GM18511 (cell line): ENCODE measurements at regions not wholly inside any gene's neighbourhood (a gene's known extent, or its start where the extent isn't known, plus 50 kb on each side); places are given as distances from the start of the nearest gene placed in this dataset.

Source experiments
- ATAC-seq: cut with Tn5 transposase; IDR thresholded peaks from one replicate; pipeline ENCODE4 v1.9.1; 2021; ENCODE audit warnings: mild to moderate bottlenecking, moderate library complexity; ENCODE audit not compliant: unreplicated experiment

GRCh38 chr4:59983852-59984251 lies 1216.3 kb upstream of the ADGRL3 start:
- ATAC-seq = no peak

- no peak for ATAC-seq
Measured at GRCh38 chr4:59987289-59987688, 1212.8 kb upstream of the ADGRL3 start.

- ATAC-seq = no peak
Measured at GRCh38 chr4:59994118-59994517, 1206.0 kb upstream of the ADGRL3 start.

GRCh38 chr4:60002603-60003337 lies 1197.4 kb upstream of the ADGRL3 start:
- no peak for ATAC-seq

GRCh38 chr4:60013464-60014184 lies 1186.5 kb upstream of the ADGRL3 start:
- no peak for ATAC-seq

GRCh38 chr4:60016971-60017370 lies 1183.2 kb upstream of the ADGRL3 start:
- ATAC-seq = no peak

- ATAC-seq = no peak
Measured at GRCh38 chr4:60019180-60019579, 1180.9 kb upstream of the ADGRL3 start.

GRCh38 chr4:60019946-60020345 lies 1180.2 kb upstream of the ADGRL3 start:
- ATAC-seq = no peak

- ATAC-seq = no peak
Measured at GRCh38 chr4:60020389-60020788, 1179.7 kb upstream of the ADGRL3 start.

- no peak for ATAC-seq
Measured at GRCh38 chr4:60033826-60034225, 1166.3 kb upstream of the ADGRL3 start.

- ATAC-seq = no peak
Measured at GRCh38 chr4:60034361-60034760, 1165.8 kb upstream of the ADGRL3 start.

GRCh38 chr4:60039908-60040307 lies 1160.2 kb upstream of the ADGRL3 start:
- ATAC-seq = no peak

GRCh38 chr4:60042231-60042652 lies 1157.9 kb upstream of the ADGRL3 start:
- ATAC-seq = no peak

- no peak for ATAC-seq
Measured at GRCh38 chr4:60042941-60043340, 1157.2 kb upstream of the ADGRL3 start.

- no peak for ATAC-seq
Measured at GRCh38 chr4:60078984-60079383, 1121.1 kb upstream of the ADGRL3 start.

- ATAC-seq = no peak
Measured at GRCh38 chr4:60081839-60082238, 1118.3 kb upstream of the ADGRL3 start.

GRCh38 chr4:60088807-60089486 lies 1111.2 kb upstream of the ADGRL3 start:
- no peak for ATAC-seq

GRCh38 chr4:60089546-60090273 lies 1110.4 kb upstream of the ADGRL3 start:
- no peak for ATAC-seq

- no peak for ATAC-seq
Measured at GRCh38 chr4:60096676-60097075, 1103.5 kb upstream of the ADGRL3 start.

- no peak for ATAC-seq
Measured at GRCh38 chr4:60116592-60116991, 1083.5 kb upstream of the ADGRL3 start.

GRCh38 chr4:60117726-60118323 lies 1082.3 kb upstream of the ADGRL3 start:
- no peak for ATAC-seq
